SK-N-MC (cell line): ENCODE measurements at regions not wholly inside any gene's neighbourhood (a gene's known extent, or its start where the extent isn't known, plus 50 kb on each side); places are given as distances from the start of the nearest gene placed in this dataset.

ENCODE experiments used
- EZH2 ChIP-seq: fragments of 200-600 bp; sonication (generic); IDR thresholded peaks from one replicate; pipeline ENCODE4 v1.6.1; 2017; ENCODE audit warnings: antibody characterized with exemption
- FOXP2 ChIP-seq: optimal IDR thresholded peaks from 2 replicates; pipeline ENCODE3; 2011; ENCODE audit warnings: mild to moderate bottlenecking, moderate library complexity; ENCODE audit not compliant: insufficient read depth; ENCODE audit errors: extremely low read length, control extremely low read depth
- POLR2AphosphoS5 ChIP-seq: IDR thresholded peaks from 2 replicates; pipeline ENCODE4 v1.6.1; 2012; ENCODE audit warnings: mild to moderate bottlenecking, low read depth, low read length, borderline replicate concordance

DNA sequence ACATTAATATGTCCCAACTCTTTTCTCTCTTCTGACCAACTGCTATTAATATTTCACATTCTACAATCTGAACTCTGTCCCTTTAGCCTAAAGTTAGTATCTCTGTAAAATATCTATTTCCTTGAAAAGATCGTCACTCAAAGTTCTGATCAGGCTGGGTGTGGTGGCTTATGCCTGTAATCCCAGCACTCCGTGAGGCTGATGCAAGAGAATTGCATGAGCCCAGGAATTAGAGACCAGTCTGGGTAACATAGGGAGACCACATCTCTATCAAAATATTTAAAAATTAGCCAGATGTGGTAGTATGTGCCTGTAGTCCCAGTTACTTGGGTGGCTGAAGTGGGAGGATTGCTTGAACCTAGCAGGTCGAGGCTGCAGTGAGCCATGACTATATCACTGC, 695.6 kb downstream of the MCTP2 start:
- TF ChIP-seq POLR2AphosphoS5 = no peak
- TF ChIP-seq EZH2 = no peak
- no peak for TF ChIP-seq FOXP2
